ENCODE measurements at regions not wholly inside any gene's neighbourhood (a gene's known extent, or its start where the extent isn't known, plus 50 kb on each side); places are given as distances from the start of the nearest gene placed in this dataset.
"Not testable (repeated sequence)": the region's sequence is repeated elsewhere in the genome, so short reads cannot be mapped to it uniquely, and the experiment has no call there.

GRCh38 chr12:67035121-67035520 is 234.0 kb upstream of the CAND1 start:
- no peak for DNase-seq

- DNase-seq, result no peak
Observed at GRCh38 chr12:67038486-67038885, 230.7 kb upstream of the CAND1 start.

GRCh38 chr12:67039995-67040860 is 228.9 kb upstream of the CAND1 start:
- no peak for DNase-seq

GRCh38 chr12:67040861-67041137 is 228.4 kb upstream of the CAND1 start:
- no peak for DNase-seq

- no peak for DNase-seq
Observed at GRCh38 chr12:67042697-67043131, 226.4 kb upstream of the CAND1 start.

- no peak for DNase-seq
Observed at GRCh38 chr12:67043771-67044170, 225.4 kb upstream of the CAND1 start.

- DNase-seq, result no peak
Observed at GRCh38 chr12:67045650-67046049, 223.5 kb upstream of the CAND1 start.

- DNase-seq, result no peak
Observed at GRCh38 chr12:67046062-67046461, 223.1 kb upstream of the CAND1 start.

GRCh38 chr12:67047634-67048033 is 221.5 kb upstream of the CAND1 start:
- no peak for DNase-seq

GRCh38 chr12:67048371-67048770 is 220.8 kb upstream of the CAND1 start:
- no peak for DNase-seq

GRCh38 chr12:67049199-67049598 is 220.0 kb upstream of the CAND1 start:
- not testable (repeated sequence) for DNase-seq

GRCh38 chr12:67052981-67053380 is 216.2 kb upstream of the CAND1 start:
- no peak for DNase-seq

- no peak for DNase-seq
Observed at GRCh38 chr12:67056329-67056728, 212.8 kb upstream of the CAND1 start.

- DNase-seq, result no peak
Observed at GRCh38 chr12:67057072-67057471, 212.1 kb upstream of the CAND1 start.

- no peak for DNase-seq
Observed at GRCh38 chr12:67062193-67062592, 207.0 kb upstream of the CAND1 start.

- DNase-seq, result peak in 1 of 56 donors; percentile 3
Observed at GRCh38 chr12:67067453-67068203, 201.5 kb upstream of the CAND1 start.

- DNase-seq, result peak in 3 of 56 donors; percentile 2 to 19 (median 4)
Observed at GRCh38 chr12:67068204-67068731, 200.9 kb upstream of the CAND1 start.

GRCh38 chr12:67068761-67069450 is 200.3 kb upstream of the CAND1 start:
- peak in 5 of 56 donors; percentile 10 to 50 (median 34) for DNase-seq

- peak in 12 of 56 donors; percentile 14 to 49 (median 25) for DNase-seq
Observed at GRCh38 chr12:67069451-67070306, 199.5 kb upstream of the CAND1 start.

- no peak for DNase-seq
Observed at GRCh38 chr12:67070307-67070600, 198.9 kb upstream of the CAND1 start.

GRCh38 chr12:67070604-67071003 is 198.6 kb upstream of the CAND1 start:
- no peak for DNase-seq
